ENCODE measurements at regions not wholly inside any gene's neighbourhood (a gene's known extent, or its start where the extent isn't known, plus 50 kb on each side); places are given as distances from the start of the nearest gene placed in this dataset.

DNA sequence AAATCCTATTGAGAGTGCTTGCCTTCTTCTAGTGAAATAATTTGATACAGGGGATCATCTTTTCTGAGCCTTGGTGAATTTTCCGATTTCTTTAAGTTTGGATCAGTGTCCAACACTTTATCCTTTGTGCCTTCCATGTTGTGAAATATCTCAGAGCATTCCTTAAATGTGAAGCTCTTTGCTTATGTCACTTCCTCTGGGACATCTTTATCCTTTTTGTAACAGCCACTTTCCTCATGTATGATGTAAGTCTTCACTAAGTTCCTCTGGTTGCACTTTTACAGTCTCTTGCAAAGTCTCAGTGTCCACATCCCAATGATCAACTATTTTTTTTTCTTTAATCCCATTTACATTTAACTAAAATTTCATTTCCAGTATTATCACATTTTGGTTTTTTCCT lies 254.2 kb downstream of the EN1 start:
- Histone ChIP-seq H3K9me2 (no peaks in the 10 kb centered on the region), H3K9ac (no peak overlapping the region), H3K9me3 (no peaks in the 10 kb centered on the region), H3K27me3 (ENCODE audit: insufficient read depth) (no peaks in the 10 kb centered on the region), H4K20me1 (ENCODE audit: insufficient read depth) (no peaks in the 10 kb centered on the region), H2AFZ (ENCODE audit: low read depth) (no peak overlapping the region), H3K4me2 (no peak overlapping the region), H3K79me2 (ENCODE audit: insufficient read depth) (no peaks in the 10 kb centered on the region), H3K4me1 (ENCODE audit: control insufficient read depth in 1 of 2, insufficient read depth in 2 of 2, low read depth in 1 of 2, low read length in 1 of 2) (no peaks in the 10 kb centered on the region), H3K4me3 (ENCODE audit: low read depth in 2 of 2, low read length in 1 of 2) (no peak overlapping the region), H3F3A (replicated peaks; ENCODE audit: insufficient read depth) (no peaks in the 10 kb centered on the region), H3K27ac (ENCODE audit: low read depth in 2 of 2, low read length in 1 of 2) (no peak overlapping the region), H3K36me3 (replicated peaks in 1 of 2; ENCODE audit: control insufficient read depth in 1 of 2, insufficient read depth in 2 of 2, low read length in 1 of 2) (no peaks in the 10 kb centered on the region)
- WGBS (ENCODE audit: low lambda C conversion rate) = 0% methylated on average over 1 of the region's 1 CpG
- TF ChIP-seq FOXJ3 (CRISPR knock-in tag; IDR thresholded peaks at IDR 0.05) = no peak
- ChIA-PET POLR2A (no interaction called here), CTCF (no interaction called here)
- DNase-seq = no peak

DNA sequence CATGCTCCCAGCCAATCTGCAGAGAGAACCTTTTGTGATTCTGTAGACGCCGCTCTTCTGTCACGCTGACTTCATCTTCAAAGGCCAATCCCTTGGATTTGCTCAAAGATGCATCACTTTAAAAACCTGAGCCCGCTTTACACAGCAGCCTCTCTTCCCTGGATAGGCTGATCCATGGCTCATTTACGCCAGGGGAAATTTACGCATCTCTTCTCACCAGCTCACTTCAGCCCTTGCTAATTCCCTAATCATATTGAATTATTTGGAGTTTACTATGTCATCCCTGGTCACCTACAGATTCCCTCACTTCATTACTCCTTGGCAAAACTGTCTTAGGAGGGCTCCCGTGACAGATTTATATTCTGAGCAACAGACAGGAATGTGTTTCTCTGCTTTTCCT lies 256.2 kb downstream of the EN1 start:
- H3K36me3 ChIP-seq (replicated peaks in 1 of 2; ENCODE audit: control insufficient read depth in 1 of 2, insufficient read depth in 2 of 2, low read length in 1 of 2) = no peaks in the 10 kb centered on the region
- H3K27ac ChIP-seq (ENCODE audit: low read depth in 2 of 2, low read length in 1 of 2) = no peak overlapping the region
- no peaks in the 10 kb centered on the region for H3K4me1 ChIP-seq (ENCODE audit: control insufficient read depth in 1 of 2, insufficient read depth in 2 of 2, low read depth in 1 of 2, low read length in 1 of 2)
- no peak for DNase-seq
- no peaks in the 10 kb centered on the region for H3K79me2 ChIP-seq (ENCODE audit: insufficient read depth)
- no peaks in the 10 kb centered on the region for H4K20me1 ChIP-seq (ENCODE audit: insufficient read depth)
- POLR2A ChIA-PET = no interaction called here
- H3K9me3 ChIP-seq = no peaks in the 10 kb centered on the region
- no peaks in the 10 kb centered on the region for H3F3A ChIP-seq (replicated peaks; ENCODE audit: insufficient read depth)
- WGBS (ENCODE audit: low lambda C conversion rate) = 60% methylated on average over 7 of the region's 7 CpGs
- no peak overlapping the region for H3K4me3 ChIP-seq (ENCODE audit: low read depth in 2 of 2, low read length in 1 of 2)
- no peak overlapping the region for H2AFZ ChIP-seq (ENCODE audit: low read depth)
- no peak for TF ChIP-seq RAD21 (IDR thresholded peaks at IDR 0.05; ENCODE audit: low read length)
- TF ChIP-seq FOXJ3 (CRISPR knock-in tag; IDR thresholded peaks at IDR 0.05) = no peak
- TF ChIP-seq, protein P1, sequence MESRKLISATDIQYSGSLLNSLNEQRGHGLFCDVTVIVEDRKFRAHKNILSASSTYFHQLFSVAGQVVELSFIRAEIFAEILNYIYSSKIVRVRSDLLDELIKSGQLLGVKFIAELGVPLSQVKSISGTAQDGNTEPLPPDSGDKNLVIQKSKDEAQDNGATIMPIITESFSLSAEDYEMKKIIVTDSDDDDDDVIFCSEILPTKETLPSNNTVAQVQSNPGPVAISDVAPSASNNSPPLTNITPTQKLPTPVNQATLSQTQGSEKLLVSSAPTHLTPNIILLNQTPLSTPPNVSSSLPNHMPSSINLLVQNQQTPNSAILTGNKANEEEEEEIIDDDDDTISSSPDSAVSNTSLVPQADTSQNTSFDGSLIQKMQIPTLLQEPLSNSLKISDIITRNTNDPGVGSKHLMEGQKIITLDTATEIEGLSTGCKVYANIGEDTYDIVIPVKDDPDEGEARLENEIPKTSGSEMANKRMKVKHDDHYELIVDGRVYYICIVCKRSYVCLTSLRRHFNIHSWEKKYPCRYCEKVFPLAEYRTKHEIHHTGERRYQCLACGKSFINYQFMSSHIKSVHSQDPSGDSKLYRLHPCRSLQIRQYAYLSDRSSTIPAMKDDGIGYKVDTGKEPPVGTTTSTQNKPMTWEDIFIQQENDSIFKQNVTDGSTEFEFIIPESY (IDR thresholded peaks at IDR 0.05; ENCODE audit: borderline replicate concordance, low read depth) = no peak
- TF ChIP-seq RFX5 (IDR thresholded peaks at IDR 0.05; ENCODE audit: low read length) = no peak
- H3K4me2 ChIP-seq = no peak overlapping the region
- H3K9ac ChIP-seq = no peak overlapping the region
- H3K9me2 ChIP-seq = no peaks in the 10 kb centered on the region
- CTCF ChIA-PET = no interaction called here
- H3K27me3 ChIP-seq (ENCODE audit: insufficient read depth) = no peaks in the 10 kb centered on the region

DNA sequence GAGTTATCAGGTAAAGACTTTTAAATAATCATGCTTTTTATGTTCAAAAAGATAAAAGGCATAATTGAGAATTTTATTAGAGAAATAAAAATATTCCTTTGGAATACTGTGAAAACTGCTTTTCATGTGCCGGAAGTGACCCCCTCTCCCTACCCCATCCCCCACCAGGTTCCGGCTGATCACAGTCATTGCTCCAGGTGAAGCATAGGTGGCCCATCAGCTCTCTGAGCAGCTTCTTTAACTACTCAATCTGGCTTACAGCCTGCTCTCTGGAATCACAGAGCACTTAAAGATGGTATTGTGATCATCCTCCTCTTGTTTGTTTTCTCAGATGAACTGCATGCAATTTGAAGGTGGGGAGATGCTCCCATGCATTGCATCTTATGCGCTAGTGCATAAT lies 257.7 kb downstream of the EN1 start:
- CTCF ChIA-PET = no interaction called here
- no peak for DNase-seq
- Histone ChIP-seq H3K79me2 (ENCODE audit: insufficient read depth) (no peaks in the 10 kb centered on the region), H3K27me3 (ENCODE audit: insufficient read depth) (no peaks in the 10 kb centered on the region), H3K4me3 (ENCODE audit: low read depth in 2 of 2, low read length in 1 of 2) (no peak overlapping the region), H3K36me3 (replicated peaks in 1 of 2; ENCODE audit: control insufficient read depth in 1 of 2, insufficient read depth in 2 of 2, low read length in 1 of 2) (no peaks in the 10 kb centered on the region), H3K9ac (no peak overlapping the region), H3K9me2 (no peaks in the 10 kb centered on the region), H2AFZ (ENCODE audit: low read depth) (no peak overlapping the region), H3K4me2 (no peak overlapping the region), H3K27ac (ENCODE audit: low read depth in 2 of 2, low read length in 1 of 2) (no peak overlapping the region), H3F3A (replicated peaks; ENCODE audit: insufficient read depth) (no peaks in the 10 kb centered on the region), H3K9me3 (no peaks in the 10 kb centered on the region), H3K4me1 (ENCODE audit: control insufficient read depth in 1 of 2, insufficient read depth in 2 of 2, low read depth in 1 of 2, low read length in 1 of 2) (no peaks in the 10 kb centered on the region), H4K20me1 (ENCODE audit: insufficient read depth) (no peaks in the 10 kb centered on the region)
- WGBS (ENCODE audit: low lambda C conversion rate) = 66% methylated on average over 3 of the region's 3 CpGs
- POLR2A ChIA-PET = no interaction called here
- TF ChIP-seq YY1 (IDR thresholded peaks at IDR 0.05; ENCODE audit: low read depth) = no peak
- no peak for TF ChIP-seq FOXJ3 (CRISPR knock-in tag; IDR thresholded peaks at IDR 0.05)
- TF ChIP-seq, protein P1 (IDR thresholded peaks at IDR 0.05; ENCODE audit: borderline replicate concordance, low read depth) = no peak
- TF ChIP-seq MXI1 (IDR thresholded peaks at IDR 0.05; ENCODE audit: low read depth, low read length) = no peak
- TF ChIP-seq NFIC (IDR thresholded peaks at IDR 0.05; ENCODE audit: borderline replicate concordance) = no peak
- no peak for TF ChIP-seq GATA2 (CRISPR knock-in tag; IDR thresholded peaks at IDR 0.05)
- TF ChIP-seq, protein P2, sequence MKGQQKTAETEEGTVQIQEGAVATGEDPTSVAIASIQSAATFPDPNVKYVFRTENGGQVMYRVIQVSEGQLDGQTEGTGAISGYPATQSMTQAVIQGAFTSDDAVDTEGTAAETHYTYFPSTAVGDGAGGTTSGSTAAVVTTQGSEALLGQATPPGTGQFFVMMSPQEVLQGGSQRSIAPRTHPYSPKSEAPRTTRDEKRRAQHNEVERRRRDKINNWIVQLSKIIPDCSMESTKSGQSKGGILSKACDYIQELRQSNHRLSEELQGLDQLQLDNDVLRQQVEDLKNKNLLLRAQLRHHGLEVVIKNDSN (IDR thresholded peaks at IDR 0.05; ENCODE audit: borderline replicate concordance, low read depth) = no peak
- no peak for TF ChIP-seq GABPA (IDR thresholded peaks at IDR 0.05; ENCODE audit: low read depth)
- no peak for TF ChIP-seq NRF1 (IDR thresholded peaks at IDR 0.05; ENCODE audit: low read depth, low read length)
- TF ChIP-seq, protein P3, sequence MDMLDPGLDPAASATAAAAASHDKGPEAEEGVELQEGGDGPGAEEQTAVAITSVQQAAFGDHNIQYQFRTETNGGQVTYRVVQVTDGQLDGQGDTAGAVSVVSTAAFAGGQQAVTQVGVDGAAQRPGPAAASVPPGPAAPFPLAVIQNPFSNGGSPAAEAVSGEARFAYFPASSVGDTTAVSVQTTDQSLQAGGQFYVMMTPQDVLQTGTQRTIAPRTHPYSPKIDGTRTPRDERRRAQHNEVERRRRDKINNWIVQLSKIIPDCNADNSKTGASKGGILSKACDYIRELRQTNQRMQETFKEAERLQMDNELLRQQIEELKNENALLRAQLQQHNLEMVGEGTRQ (IDR thresholded peaks at IDR 0.05; ENCODE audit: borderline replicate concordance, low read depth, low read length) = no peak
- TF ChIP-seq ELF1 (IDR thresholded peaks at IDR 0.05) = no peak
- TF ChIP-seq EP300 (IDR thresholded peaks at IDR 0.05; ENCODE audit: borderline replicate concordance in 1 of 2, low read depth in 1 of 2, low read length in 1 of 2) = no peak
- TF ChIP-seq FOSL2 (IDR thresholded peaks at IDR 0.05; ENCODE audit: borderline replicate concordance, low read depth) = no peak
- TF ChIP-seq, protein P4, sequence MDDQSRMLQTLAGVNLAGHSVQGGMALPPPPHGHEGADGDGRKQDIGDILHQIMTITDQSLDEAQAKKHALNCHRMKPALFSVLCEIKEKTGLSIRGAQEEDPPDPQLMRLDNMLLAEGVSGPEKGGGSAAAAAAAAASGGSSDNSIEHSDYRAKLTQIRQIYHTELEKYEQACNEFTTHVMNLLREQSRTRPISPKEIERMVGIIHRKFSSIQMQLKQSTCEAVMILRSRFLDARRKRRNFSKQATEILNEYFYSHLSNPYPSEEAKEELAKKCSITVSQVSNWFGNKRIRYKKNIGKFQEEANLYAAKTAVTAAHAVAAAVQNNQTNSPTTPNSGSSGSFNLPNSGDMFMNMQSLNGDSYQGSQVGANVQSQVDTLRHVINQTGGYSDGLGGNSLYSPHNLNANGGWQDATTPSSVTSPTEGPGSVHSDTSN (IDR thresholded peaks at IDR 0.05) = no peak
